SK-N-SH (cell line): ENCODE measurements at regions not wholly inside any gene's neighbourhood (a gene's known extent, or its start where the extent isn't known, plus 50 kb on each side); places are given as distances from the start of the nearest gene placed in this dataset.

Experiments used
- CTCF ChIA-PET: fragments of 300-600, 350-600 bp; formaldehyde crosslinking; extraction: SDS; loops from one replicate; lab custom pipeline; 2021; lab: Yijun Ruan, JAX
- POLR2A ChIA-PET: fragments of 350-600 bp; sonication (Branson Sonifier 250); formaldehyde crosslinking; extraction: SDS; loops from one replicate; lab custom pipeline; 2020; ENCODE audit warnings: antibody characterized with exemption, inconsistent platforms; lab: Yijun Ruan, JAX
- DNase-seq: peaks from one replicate; pipeline ENCODE4 v3.0.0; 2012
- H2AFZ ChIP-seq: fragments of 200-600 bp; sonication (generic); 2 replicates; pipeline ENCODE4 v1.8.1; 2016; ENCODE audit warnings: antibody characterized with exemption, mild to moderate bottlenecking, low read depth
- H3F3A ChIP-seq: fragments of 200-600 bp; sonication (generic); replicated peaks from 2 replicates; pipeline ENCODE3; 2016; ENCODE audit warnings: antibody characterized with exemption, mild to moderate bottlenecking; ENCODE audit not compliant: insufficient read depth
- H3K27ac ChIP-seq, 2 experiments: fragments of 200-500 bp in 1 of 2; fragments of 200-600 bp in 1 of 2; sonication (Bioruptor generic) in 1 of 2; sonication (generic), shearing (Covaris generic) in 1 of 2; 2 replicates each; pipeline versions ENCODE4 v1.5.1 to v1.6.1; 2014 to 2016; ENCODE audit warnings: low read depth in 2 of 2, inconsistent platforms in 1 of 2, low read length in 1 of 2, mild to moderate bottlenecking in 1 of 2, mixed read lengths in 1 of 2
- H3K27me3 ChIP-seq: fragments of 200-600 bp; sonication (generic), shearing (Covaris generic); 2 replicates; pipeline ENCODE4 v1.6.1; 2016; ENCODE audit warnings: mixed run types; ENCODE audit not compliant: insufficient read depth
- H3K36me3 ChIP-seq, 2 experiments: fragments of 200-500 bp in 1 of 2; fragments of 200-600 bp in 1 of 2; sonication (Bioruptor generic) in 1 of 2; sonication (generic) in 1 of 2; replicated peaks in 1 of 2; 2 replicates each; pipeline versions ENCODE3 to v1.5.1; 2014 to 2016; ENCODE audit warnings: low read length in 1 of 2, mild to moderate bottlenecking in 1 of 2; ENCODE audit not compliant: insufficient read depth in 2 of 2, control insufficient read depth in 1 of 2
- H3K4me1 ChIP-seq, 2 experiments: fragments of 200-500 bp in 1 of 2; fragments of 200-600 bp in 1 of 2; sonication (Bioruptor generic) in 1 of 2; sonication (generic), shearing (Covaris generic) in 1 of 2; 2 replicates each; pipeline versions ENCODE4 v1.5.1 to v1.6.1; 2014 to 2016; ENCODE audit warnings: low read depth in 1 of 2, low read length in 1 of 2, mixed run types in 1 of 2; ENCODE audit not compliant: insufficient read depth in 2 of 2, control insufficient read depth in 1 of 2
- H3K4me2 ChIP-seq: fragments of 200-600 bp; sonication (generic), shearing (Covaris generic); 2 replicates; pipeline ENCODE4 v1.6.1; 2017; ENCODE audit warnings: mixed run types
- H3K4me3 ChIP-seq, 2 experiments: fragments of 200-500 bp in 1 of 2; fragments of 200-600 bp in 1 of 2; sonication (Bioruptor generic) in 1 of 2; sonication (generic), shearing (Covaris generic) in 1 of 2; 2 replicates each; pipeline versions ENCODE4 v1.5.1 to v1.8.1; 2014 to 2016; ENCODE audit warnings: low read depth in 2 of 2, inconsistent platforms in 1 of 2, low read length in 1 of 2, mild to moderate bottlenecking in 1 of 2, mixed read lengths in 1 of 2, moderate library complexity in 1 of 2
- H3K79me2 ChIP-seq: fragments of 200-600 bp; sonication (generic); 2 replicates; pipeline ENCODE4 v1.8.1; 2017; ENCODE audit warnings: mild to moderate bottlenecking; ENCODE audit not compliant: insufficient read depth
- H3K9ac ChIP-seq: fragments of 200-600 bp; sonication (generic); 2 replicates; pipeline ENCODE4 v1.6.1; 2017; ENCODE audit warnings: mixed run types
- H3K9me2 ChIP-seq: fragments of 200-600 bp; sonication (generic); 2 replicates; pipeline ENCODE4 v1.6.1; 2017; ENCODE audit warnings: mixed run types
- H3K9me3 ChIP-seq: fragments of 200-600 bp; sonication (generic); 2 replicates; pipeline ENCODE4 v1.6.1; 2017; ENCODE audit warnings: mixed run types, mild to moderate bottlenecking, moderate library complexity
- H4K20me1 ChIP-seq: fragments of 200-600 bp; sonication (generic); 2 replicates; pipeline ENCODE4 v1.6.1; 2017; ENCODE audit warnings: mild to moderate bottlenecking, mixed run types; ENCODE audit not compliant: insufficient read depth
- CTCF ChIP-seq: fragments of 200-600 bp; sonication (generic); IDR thresholded peaks from 2 replicates; pipeline ENCODE4 v1.6.1; 2017; ENCODE audit warnings: antibody characterized with exemption, mild to moderate bottlenecking, moderate library complexity
- FOSL2 ChIP-seq: IDR thresholded peaks from 2 replicates; pipeline ENCODE4 v1.4.0; 2012; ENCODE audit warnings: low read depth, mild to moderate bottlenecking, moderate library complexity, borderline replicate concordance
- FOXJ3 ChIP-seq: sonication (generic); formaldehyde crosslinking; IDR thresholded peaks from 2 replicates; pipeline ENCODE4 v1.5.1; 2020; ENCODE audit warnings: mild to moderate bottlenecking, missing genetic modification reagents
- FOXM1 ChIP-seq: IDR thresholded peaks from 2 replicates; pipeline ENCODE4 v1.4.0; 2012; ENCODE audit warnings: low read depth, mild to moderate bottlenecking
- GABPA ChIP-seq: IDR thresholded peaks from 2 replicates; pipeline ENCODE4 v1.4.0; 2012; ENCODE audit warnings: low read depth, mild to moderate bottlenecking
- JUND ChIP-seq: IDR thresholded peaks from 2 replicates; pipeline ENCODE4 v1.4.0; 2012
- NRF1 ChIP-seq: IDR thresholded peaks from 2 replicates; pipeline ENCODE4 v1.6.1; 2012; ENCODE audit warnings: low read depth, mild to moderate bottlenecking, low read length
- POLR2AphosphoS5 ChIP-seq: IDR thresholded peaks from 2 replicates; pipeline ENCODE4 v1.6.1; 2012; ENCODE audit warnings: low read depth, low read length
- RAD21 ChIP-seq: IDR thresholded peaks from 2 replicates; pipeline ENCODE4 v1.6.1; 2012; ENCODE audit warnings: mild to moderate bottlenecking, low read length
- RFX5 ChIP-seq: IDR thresholded peaks from 2 replicates; pipeline ENCODE4 v1.6.1; 2012; ENCODE audit warnings: mild to moderate bottlenecking, improper control_type of control experiment, low read length
- TCF12 ChIP-seq: IDR thresholded peaks from 2 replicates; pipeline ENCODE4 v1.4.0; 2012
- USF1 ChIP-seq: IDR thresholded peaks from 2 replicates; pipeline ENCODE4 v1.4.0; 2012; ENCODE audit warnings: low read depth, borderline replicate concordance
- ZBTB33 ChIP-seq: IDR thresholded peaks from 2 replicates; pipeline ENCODE4 v1.4.0; 2012; ENCODE audit warnings: low read depth, borderline replicate concordance
- WGBS: methylation state at CpG from one replicate; pipeline ENCODE4 v1.1.6; 2017; ENCODE audit warnings: low lambda C conversion rate; 5-methylcytosine and 5-hydroxymethylcytosine counted together

- TF ChIP-seq ZBTB33: no peak
Measured at GRCh38 chr11:122394313-122394712, 261.2 kb upstream of the UBASH3B start (continued).

GRCh38 chr11:122393209-122393860 lies 262.2 kb upstream of the UBASH3B start:
- Histone ChIP-seq H3K79me2 (no peaks in the 10 kb centered on the region), H3F3A (no peaks in the 10 kb centered on the region), H3K9me2 (no peaks in the 10 kb centered on the region), H3K9me3 (no peaks in the 10 kb centered on the region), H3K4me3 (no peak overlapping the region), H2AFZ (no peak overlapping the region), H3K27me3 (no peaks in the 10 kb centered on the region), H3K36me3 (no peaks in the 10 kb centered on the region), H3K27ac (no peak overlapping the region), H4K20me1 (no peaks in the 10 kb centered on the region), H3K9ac (no peak overlapping the region), H3K4me2 (no peak overlapping the region), H3K4me1 (no peaks in the 10 kb centered on the region)
- DNase-seq: no peak
- CTCF ChIA-PET: interaction anchor here (1.4 kb wide), 1 partner anchor 19 kb away, joined by 3 read pairs; no protein-coding TSS in a partner anchor
- WGBS: 69% methylated on average over 4 of the region's 4 CpGs
- POLR2A ChIA-PET: no interaction called here
- TF ChIP-seq POLR2AphosphoS5: no peak
- TF ChIP-seq GABPA: no peak
- no peak for TF ChIP-seq JUND
- TF ChIP-seq RFX5: no peak
- no peak for TF ChIP-seq FOSL2
- no peak for TF ChIP-seq TCF12
- no peak for TF ChIP-seq FOXJ3 (CRISPR knock-in tag)
- no peak for TF ChIP-seq NRF1
- TF ChIP-seq USF1: no peak
- no peak for TF ChIP-seq ZBTB33
- no peak for TF ChIP-seq CTCF
- no peak for TF ChIP-seq FOXM1
- TF ChIP-seq RAD21: no peak
